WTC11 (cell line): ENCODE measurements at regions not wholly inside any gene's neighbourhood (a gene's known extent, or its start where the extent isn't known, plus 50 kb on each side); places are given as distances from the start of the nearest gene placed in this dataset.

ENCODE experiments used
- ATAC-seq: fragments of 200-7000 bp; cut with Tn5 transposase; 2 replicates; pipeline ENCODE4 v1.10.0; 2021; ENCODE audit warnings: mild to moderate bottlenecking, moderate library complexity
- CTCF ChIA-PET: fragments of 300-600 bp; sonication (Branson Sonifier 250); formaldehyde crosslinking; loops from one replicate; lab custom pipeline; 2021; ENCODE audit warnings: antibody characterized with exemption; lab: Charles Lee
- POLR2A ChIA-PET: fragments of 350-600 bp; sonication (Branson Sonifier 250); formaldehyde crosslinking; loops from one replicate; lab custom pipeline; 2021; ENCODE audit warnings: antibody characterized with exemption; lab: Charles Lee
- DNase-seq: peaks from one replicate; pipeline ENCODE4 v3.0.0; 2021; ENCODE audit warnings: low spot score
- H3K27ac Mint-ChIP-seq: 2 replicates; pipeline ENCODE4 v1.8.0; 2021; ENCODE audit warnings: mixed read lengths
- H3K27me3 Mint-ChIP-seq: 2 replicates; pipeline ENCODE4 v1.8.0; 2021; ENCODE audit warnings: low read depth, mild to moderate bottlenecking, moderate library complexity, mixed read lengths
- H3K36me3 Mint-ChIP-seq: 2 replicates; pipeline ENCODE4 v1.8.0; 2021; ENCODE audit warnings: mixed read lengths
- H3K4me1 Mint-ChIP-seq: 2 replicates; pipeline ENCODE4 v1.8.0; 2022; ENCODE audit warnings: mixed read lengths
- H3K4me3 Mint-ChIP-seq: 2 replicates; pipeline ENCODE4 v1.8.0; 2021; ENCODE audit warnings: mild to moderate bottlenecking, moderate library complexity, mixed read lengths
- H3K9me3 Mint-ChIP-seq: 2 replicates; pipeline ENCODE4 v1.8.0; 2021; ENCODE audit warnings: mixed read lengths
- AR ChIP-seq: fragments of 250-450 bp; sonication (Bioruptor Pico); IDR thresholded peaks from 2 replicates; pipeline ENCODE4 v1.9.0; 2021; ENCODE audit warnings: mild to moderate bottlenecking
- ATF1 ChIP-seq: sonication (generic); formaldehyde crosslinking; IDR thresholded peaks from 2 replicates; pipeline ENCODE4 v1.8.1; 2023; ENCODE audit warnings: mild to moderate bottlenecking, moderate library complexity, missing genetic modification reagents
- ATF3 ChIP-seq: sonication (generic); formaldehyde crosslinking; conservative IDR thresholded peaks from 2 replicates; pipeline ENCODE4 v1.8.1; 2022; ENCODE audit warnings: mild to moderate bottlenecking, missing genetic modification reagents
- CDX4 ChIP-seq: fragments of 250-450 bp; sonication (Bioruptor Pico); IDR thresholded peaks from 2 replicates; pipeline ENCODE4 v1.9.0; 2021; ENCODE audit warnings: moderate library complexity, mild to moderate bottlenecking, inconsistent platforms, borderline replicate concordance
- CTCF ChIP-seq: fragments of 200-600 bp; IDR thresholded peaks from 2 replicates; pipeline ENCODE4 v1.8.0; 2022; ENCODE audit warnings: antibody characterized with exemption
- E2F5 ChIP-seq: sonication (generic); formaldehyde crosslinking; IDR thresholded peaks from 2 replicates; pipeline ENCODE4 v1.8.1; 2022; ENCODE audit warnings: mild to moderate bottlenecking, moderate library complexity, missing genetic modification reagents
- ELF4 ChIP-seq: sonication (generic); formaldehyde crosslinking; IDR thresholded peaks from 2 replicates; pipeline ENCODE4 v1.8.1; 2022; ENCODE audit warnings: low read depth, mild to moderate bottlenecking, moderate library complexity, missing genetic modification reagents
- FOXK1 ChIP-seq: sonication (generic); formaldehyde crosslinking; IDR thresholded peaks from 2 replicates; pipeline ENCODE4 v1.8.0; 2022; ENCODE audit warnings: mild to moderate bottlenecking, moderate library complexity, missing genetic modification reagents
- GABPB1 ChIP-seq: sonication (generic); formaldehyde crosslinking; IDR thresholded peaks from 2 replicates; pipeline ENCODE4 v1.8.1; 2023; ENCODE audit warnings: mild to moderate bottlenecking, missing genetic modification reagents
- HMGA2 ChIP-seq: fragments of 250-450 bp; sonication (Bioruptor Pico); IDR thresholded peaks from 2 replicates; pipeline ENCODE4 v1.4.0; 2021; ENCODE audit warnings: mild to moderate bottlenecking, moderate library complexity
- IRF1 ChIP-seq: sonication (generic); formaldehyde crosslinking; IDR thresholded peaks from 2 replicates; pipeline ENCODE4 v1.8.0; 2023; ENCODE audit warnings: missing genetic modification reagents
- MXD4 ChIP-seq: fragments of 250-450 bp; sonication (Bioruptor Pico); IDR thresholded peaks from 2 replicates; pipeline ENCODE4 v1.8.0; 2021; ENCODE audit warnings: mild to moderate bottlenecking, moderate library complexity, borderline replicate concordance
- NFATC4 ChIP-seq: fragments of 250-450 bp; sonication (Bioruptor Pico); IDR thresholded peaks from 2 replicates; pipeline ENCODE4 v1.9.0; 2021; ENCODE audit warnings: mild to moderate bottlenecking
- SOX15 ChIP-seq: fragments of 250-450 bp; sonication (Bioruptor Pico); IDR thresholded peaks from 2 replicates; pipeline ENCODE4 v1.9.0; 2021; ENCODE audit warnings: mild to moderate bottlenecking
- TP53 ChIP-seq: sonication (generic); formaldehyde crosslinking; IDR thresholded peaks from 2 replicates; pipeline ENCODE4 v1.8.1; 2023; ENCODE audit warnings: mild to moderate bottlenecking, missing genetic modification reagents
- USF2 ChIP-seq: sonication (generic); formaldehyde crosslinking; IDR thresholded peaks from 2 replicates; pipeline ENCODE4 v1.8.1; 2023; ENCODE audit warnings: mild to moderate bottlenecking, missing genetic modification reagents, moderate library complexity
- ZNF281 ChIP-seq: sonication (generic); formaldehyde crosslinking; IDR thresholded peaks from 2 replicates; pipeline ENCODE4 v1.8.0; 2023; ENCODE audit warnings: mild to moderate bottlenecking, missing genetic modification reagents
- ZNF317 ChIP-seq: sonication (generic); formaldehyde crosslinking; IDR thresholded peaks from 2 replicates; pipeline ENCODE4 v1.8.1; 2023; ENCODE audit warnings: low read depth, mild to moderate bottlenecking, moderate library complexity, missing genetic modification reagents, borderline replicate concordance
- ZNF416 ChIP-seq: fragments of 250-450 bp; sonication (Bioruptor Pico); IDR thresholded peaks from 2 replicates; pipeline ENCODE4 v1.9.0; 2021; ENCODE audit warnings: mild to moderate bottlenecking, inconsistent platforms
- ZNF423 ChIP-seq: fragments of 250-450 bp; sonication (Bioruptor Pico); IDR thresholded peaks from 2 replicates; pipeline ENCODE4 v2.1.2; 2022; ENCODE audit warnings: mild to moderate bottlenecking, moderate library complexity

GRCh38 chr13:50290186-50290585, 274.9 kb downstream of the KCNRG start:
- H3K27ac Mint-ChIP-seq, result no peak overlapping the region
- TF ChIP-seq E2F5 (CRISPR knock-in tag), result no peak
- ATAC-seq (no peak), DNase-seq (no peak)
- no peaks in the 10 kb centered on the region; the same call in 1 of the 2 replicates for H3K36me3 Mint-ChIP-seq
- CTCF ChIA-PET, result no interaction called here
- H3K9me3 Mint-ChIP-seq, result peaks cover 30% of the 10 kb centered on the region
- peaks cover 15% of the 10 kb centered on the region for H3K4me1 Mint-ChIP-seq
- no peaks in the 10 kb centered on the region for H3K27me3 Mint-ChIP-seq
- POLR2A ChIA-PET, result no interaction called here
- no peak overlapping the region for H3K4me3 Mint-ChIP-seq

- H3K9me3 Mint-ChIP-seq, result peaks cover 31% of the 10 kb centered on the region
- ATAC-seq (no peak), DNase-seq (no peak)
- no peaks in the 10 kb centered on the region for H3K27me3 Mint-ChIP-seq
- POLR2A ChIA-PET, result no interaction called here
- H3K36me3 Mint-ChIP-seq, result no peaks in the 10 kb centered on the region; the same call in 1 of the 2 replicates
- H3K27ac Mint-ChIP-seq, result no peak overlapping the region
- CTCF ChIA-PET, result no interaction called here
- H3K4me1 Mint-ChIP-seq, result peaks cover 8% of the 10 kb centered on the region
- H3K4me3 Mint-ChIP-seq, result no peak overlapping the region
- no peak for TF ChIP-seq ZNF317 (CRISPR knock-in tag)
- no peak for TF ChIP-seq GABPB1 (CRISPR knock-in tag)
- TF ChIP-seq CDX4 (CRISPR knock-in tag), result no peak
- TF ChIP-seq HMGA2, result no peak
- no peak for TF ChIP-seq MXD4 (CRISPR knock-in tag)
- no peak for TF ChIP-seq AR (CRISPR knock-in tag)
- TF ChIP-seq TP53, result no peak
- no peak for TF ChIP-seq ZNF416 (CRISPR knock-in tag)
- no peak for TF ChIP-seq USF2 (CRISPR knock-in tag)
- TF ChIP-seq NFATC4 (CRISPR knock-in tag), result no peak
- no peak for TF ChIP-seq ELF4
- no peak for TF ChIP-seq ATF1
- TF ChIP-seq IRF1 (CRISPR knock-in tag), result no peak
- no peak for TF ChIP-seq ZNF423 (CRISPR knock-in tag)
- TF ChIP-seq CTCF, result no peak
- no peak for TF ChIP-seq SOX15
- TF ChIP-seq ATF3 (CRISPR knock-in tag), result no peak
- no peak for TF ChIP-seq ZNF281 (CRISPR knock-in tag)
- TF ChIP-seq FOXK1 (CRISPR knock-in tag), result no peak
Measured at GRCh38 chr13:50291611-50292010, 276.4 kb downstream of the KCNRG start.
